Urothelium cell line (cell line): ENCODE measurements at regions not wholly inside any gene's neighbourhood (a gene's known extent, or its start where the extent isn't known, plus 50 kb on each side); places are given as distances from the start of the nearest gene placed in this dataset.
A peak's percentile ranks its signal among the peaks of the same experiment; 100 is the strongest.

Experiments
- DNase-seq: peaks from one replicate; pipeline ENCODE4 v3.0.0; 2011; ENCODE audit warnings: low spot score, mixed read lengths
- FAIRE-seq: peaks from 2 replicates; lab custom pipeline; 2011; peaks lifted over from hg19 to GRCh38; lab: Jason Lieb, UNC

DNA sequence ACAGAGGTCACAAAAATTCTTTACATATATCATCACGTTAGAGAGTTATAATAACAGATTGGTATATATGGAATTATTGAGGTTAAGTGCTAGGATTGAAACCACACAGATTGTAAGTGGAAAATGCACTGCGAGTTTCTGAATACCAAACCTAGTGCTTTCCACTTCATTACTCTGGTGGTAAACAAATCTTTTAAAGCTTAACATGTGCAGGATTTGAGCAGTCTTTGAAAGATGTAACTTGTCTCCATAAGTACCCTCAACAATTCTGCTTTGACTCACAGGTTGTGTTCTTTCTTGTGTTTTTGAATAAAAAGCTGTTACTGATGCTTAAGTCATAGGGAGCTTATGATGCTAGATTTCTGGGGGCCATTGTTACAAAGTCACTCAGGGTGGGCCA lies 314.7 kb upstream of the DACH1 start:
- FAIRE-seq (no peak), DNase-seq (no peak)

GRCh38 chr13:72180253-72180952 lies 313.4 kb upstream of the DACH1 start:
- FAIRE-seq: no peak
- no peak for DNase-seq

GRCh38 chr13:72174549-72174948 lies 307.5 kb upstream of the DACH1 start:
- DNase-seq: no peak
- FAIRE-seq: no peak

DNA sequence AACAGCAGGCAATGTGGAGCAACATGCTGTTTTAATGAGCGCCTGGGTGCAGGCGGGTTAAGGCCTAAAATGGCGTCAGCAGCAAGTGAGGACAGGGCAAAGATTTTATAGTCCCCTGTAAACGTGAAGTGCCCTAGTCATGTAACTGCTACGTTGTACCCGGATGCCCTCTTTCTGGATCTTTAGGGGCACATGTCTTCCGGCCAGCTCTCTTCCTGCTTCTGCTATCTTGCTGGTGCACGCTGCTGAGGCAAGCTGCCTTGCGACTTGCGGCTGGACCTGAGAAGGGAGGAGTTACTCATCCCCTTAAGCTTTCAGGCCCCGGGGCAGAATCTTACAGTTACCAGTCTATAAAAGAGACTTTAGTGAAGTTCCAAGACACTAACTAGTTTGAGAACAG lies 303.6 kb upstream of the DACH1 start:
- DNase-seq: no peak
- no peak for FAIRE-seq

- no peak for FAIRE-seq
- no peak for DNase-seq
Measured at GRCh38 chr13:72168126-72168855, 301.3 kb upstream of the DACH1 start.

DNA sequence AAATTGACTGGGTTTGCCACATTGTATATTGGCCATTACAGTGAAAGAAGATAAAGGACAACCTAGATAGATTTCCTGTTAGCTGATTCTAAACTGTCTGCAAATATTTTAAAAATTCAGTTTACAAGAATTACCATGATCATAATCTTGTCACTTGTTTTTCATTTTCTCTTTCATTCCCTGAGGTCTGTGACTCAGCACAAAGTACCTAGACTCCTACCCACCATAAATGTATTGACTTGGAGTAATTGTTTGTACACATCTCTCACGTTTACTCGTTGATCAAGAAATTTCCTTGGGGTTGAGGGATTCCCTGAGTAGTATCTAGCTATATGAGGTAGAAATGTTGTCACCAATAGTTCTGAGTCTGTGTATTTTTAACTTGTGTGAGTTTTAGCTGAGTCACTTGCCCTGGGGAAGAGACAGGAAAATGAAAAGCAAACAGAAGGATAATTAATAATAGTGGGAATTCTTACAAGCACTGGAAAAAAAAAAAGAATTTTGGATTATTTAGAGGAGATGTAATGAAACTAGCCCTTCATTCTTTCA lies 299.2 kb upstream of the DACH1 start:
- no peak for FAIRE-seq
- DNase-seq: no peak

GRCh38 chr13:72165276-72165675 lies 298.3 kb upstream of the DACH1 start:
- no peak for DNase-seq
- FAIRE-seq: no peak

- FAIRE-seq (no peak), DNase-seq (no peak)
Measured at GRCh38 chr13:72164811-72165210, 297.8 kb upstream of the DACH1 start.

DNA sequence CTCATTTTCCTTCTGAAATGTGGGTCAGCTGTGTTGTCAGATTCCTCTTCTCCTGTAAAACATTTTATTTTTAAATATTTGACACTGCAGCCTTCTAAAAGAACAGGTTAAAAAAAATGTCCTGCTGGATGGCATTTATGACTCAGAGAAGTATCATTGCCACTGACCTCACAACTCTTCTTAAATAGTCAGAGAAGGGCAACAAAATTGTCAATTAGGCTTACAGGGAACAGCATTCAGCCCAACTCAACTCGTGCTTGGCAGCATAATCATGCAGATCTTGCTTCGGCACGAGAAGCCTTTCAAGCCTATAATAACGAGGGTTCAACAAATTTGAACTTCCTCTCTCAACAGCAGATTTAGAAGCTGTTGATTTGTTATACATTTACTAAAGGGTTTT lies 296.7 kb upstream of the DACH1 start:
- DNase-seq (no peak), FAIRE-seq (no peak)

DNA sequence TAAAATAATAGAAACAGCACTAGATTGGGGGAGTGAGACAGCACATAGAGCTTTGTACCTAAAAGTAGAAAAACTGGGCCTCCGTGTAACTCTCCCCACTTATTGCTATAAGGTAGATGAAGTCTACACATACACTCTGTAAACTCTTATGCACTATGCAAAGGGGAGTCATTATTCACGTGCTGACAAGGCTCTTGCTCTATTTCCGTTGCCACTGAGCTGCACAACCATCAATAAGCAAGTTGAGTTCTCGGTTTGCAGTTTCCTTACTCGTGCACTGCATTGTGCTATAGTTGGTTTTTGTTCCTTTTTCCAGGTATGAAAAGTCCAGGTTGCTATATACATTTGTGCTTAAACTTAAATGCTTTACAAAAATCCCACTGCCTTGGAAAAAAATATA lies 294.0 kb upstream of the DACH1 start:
- FAIRE-seq (no peak), DNase-seq (no peak)

GRCh38 chr13:72156760-72157159 lies 289.8 kb upstream of the DACH1 start:
- FAIRE-seq: no peak

DNA sequence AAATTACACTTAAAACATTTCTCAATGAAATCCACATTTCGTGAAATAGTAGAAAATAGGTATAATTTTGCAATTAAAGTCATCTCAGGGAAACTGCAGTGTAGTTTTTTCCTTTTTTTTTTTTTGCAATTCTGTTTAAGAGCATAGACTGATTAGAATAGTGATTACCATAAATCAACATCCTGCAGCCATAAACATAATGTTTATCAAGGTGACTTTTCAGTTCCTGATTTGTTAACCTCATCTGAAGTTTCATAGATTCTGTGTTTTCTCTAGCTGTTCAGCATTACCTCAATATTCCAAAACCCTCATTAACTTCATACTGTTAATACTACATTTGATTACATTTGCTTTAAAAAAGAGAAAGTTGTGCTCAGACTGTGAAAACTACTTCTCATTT lies 286.3 kb upstream of the DACH1 start:
- DNase-seq: no peak
- no peak for FAIRE-seq

More at GRCh38 chr13:72156760-72157159, 289.8 kb upstream of the DACH1 start:
- DNase-seq: no peak

DNA sequence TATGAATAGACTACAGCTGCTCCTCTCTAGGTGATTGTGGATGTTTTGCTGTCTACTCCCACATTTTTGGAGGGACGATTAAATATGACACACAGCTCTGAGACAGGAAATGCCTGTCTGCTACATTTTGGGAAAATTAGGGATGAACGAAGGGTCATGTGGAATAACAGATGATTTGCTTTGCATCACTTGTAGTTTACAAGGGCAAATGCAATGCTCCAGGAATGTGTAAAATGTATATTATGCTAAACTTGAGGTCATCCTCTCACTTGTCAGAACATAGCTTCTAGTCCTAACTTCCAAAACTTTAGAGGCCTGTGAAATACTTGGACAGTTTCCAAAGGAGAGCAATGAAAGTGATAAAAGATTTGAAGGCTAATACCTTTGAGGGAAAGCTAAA lies 284.2 kb upstream of the DACH1 start:
- DNase-seq (peak; percentile 8), FAIRE-seq (no peak)

GRCh38 chr13:72150502-72150901 lies 283.5 kb upstream of the DACH1 start:
- FAIRE-seq: no peak
- no peak for DNase-seq

DNA sequence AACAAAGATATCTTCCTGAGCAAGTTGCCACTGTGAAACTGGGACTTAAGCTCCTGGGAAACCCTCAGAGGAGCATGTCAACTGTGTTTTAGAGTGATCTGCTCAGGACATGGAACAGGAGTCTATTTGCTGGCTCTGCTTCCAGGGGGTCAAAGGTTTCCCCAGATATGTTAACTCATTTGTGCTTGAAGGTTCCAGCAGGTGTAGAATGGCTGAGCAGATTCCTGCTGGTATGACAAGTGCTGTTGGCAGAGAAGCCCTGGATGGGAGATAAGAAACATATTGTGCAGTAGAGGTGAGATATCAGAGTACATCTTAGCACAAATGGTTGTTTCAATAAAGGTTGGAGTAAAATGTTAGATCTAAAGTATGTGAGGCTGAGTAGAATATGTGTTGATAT lies 282.7 kb upstream of the DACH1 start:
- FAIRE-seq (no peak), DNase-seq (no peak)

GRCh38 chr13:72146816-72147215 lies 279.8 kb upstream of the DACH1 start:
- DNase-seq: no peak
- no peak for FAIRE-seq

GRCh38 chr13:72145383-72145782 lies 278.4 kb upstream of the DACH1 start:
- no peak for FAIRE-seq

DNA sequence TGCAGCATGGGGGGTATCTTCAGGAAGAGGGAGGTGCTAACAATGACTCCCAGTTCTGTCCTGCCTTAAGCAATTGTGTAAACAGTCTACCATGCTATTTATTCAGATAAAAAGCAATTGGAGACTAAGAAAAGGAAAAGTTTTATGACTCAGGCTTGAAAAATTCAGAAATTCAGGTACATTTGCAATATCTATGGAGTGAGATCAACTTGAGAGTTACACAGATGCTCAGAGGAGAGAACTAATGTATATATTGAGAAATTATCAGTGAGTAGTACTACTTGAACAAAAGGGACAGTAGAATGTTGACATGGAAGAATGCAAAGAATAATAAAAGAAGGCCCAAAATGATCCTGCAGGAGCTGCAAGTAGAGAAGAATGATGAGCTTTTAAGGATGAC lies 277.6 kb upstream of the DACH1 start:
- no peak for FAIRE-seq
- DNase-seq: no peak

More at GRCh38 chr13:72145383-72145782, 278.4 kb upstream of the DACH1 start:
- no peak for DNase-seq

DNA sequence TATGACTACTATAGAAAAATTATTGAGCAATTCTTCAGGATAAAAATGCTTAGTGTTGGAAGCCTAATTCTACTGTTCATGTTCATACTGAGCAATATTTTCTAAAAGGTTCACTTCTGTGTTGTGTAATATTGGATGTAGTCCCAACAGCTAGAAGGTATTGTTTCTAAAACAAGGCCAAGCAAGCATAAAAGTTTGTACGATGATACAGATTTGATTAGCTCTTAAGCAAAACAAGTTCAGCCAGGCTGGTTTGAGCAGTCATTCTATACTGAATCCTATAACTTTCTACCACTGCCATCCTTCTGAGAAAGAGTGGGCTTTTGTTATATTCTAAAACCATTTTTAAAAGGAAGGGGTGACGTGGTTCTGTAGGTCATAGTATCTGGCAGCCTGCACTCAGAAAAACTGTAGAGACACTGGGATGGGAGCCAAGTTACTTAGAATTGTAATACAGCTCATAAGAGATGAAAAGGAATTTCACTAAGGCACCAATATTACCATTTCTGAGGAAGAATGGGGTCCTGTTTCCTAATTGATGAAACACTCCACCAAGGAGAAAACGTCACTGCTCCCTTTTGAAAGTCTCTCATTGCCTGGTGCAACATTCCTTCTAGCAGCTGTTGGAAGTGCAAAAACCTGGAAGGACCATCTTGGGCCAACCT lies 275.0 kb upstream of the DACH1 start:
- DNase-seq: no peak
- FAIRE-seq: no peak

DNA sequence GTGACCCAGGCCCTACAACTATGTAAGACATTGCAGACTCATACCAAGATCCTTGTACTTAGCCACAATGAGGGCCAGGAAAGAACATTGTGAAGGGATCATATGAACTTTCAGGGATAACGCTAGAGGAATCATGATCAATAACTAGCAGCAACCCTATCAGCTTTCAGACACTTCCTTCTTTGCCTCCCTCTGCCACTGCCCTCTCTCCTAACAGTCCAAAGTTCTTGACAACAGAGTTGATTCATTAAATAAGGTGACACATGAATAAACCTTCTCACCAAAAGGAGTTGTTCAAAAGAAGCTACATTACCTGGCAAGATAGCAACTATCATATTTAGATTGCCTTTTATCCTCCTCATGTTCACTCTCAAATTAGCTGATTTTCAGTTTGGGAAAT lies 272.2 kb upstream of the DACH1 start:
- FAIRE-seq (no peak), DNase-seq (no peak)

- no peak for DNase-seq
- FAIRE-seq: no peak
Measured at GRCh38 chr13:72132075-72132474, 265.1 kb upstream of the DACH1 start.

DNA sequence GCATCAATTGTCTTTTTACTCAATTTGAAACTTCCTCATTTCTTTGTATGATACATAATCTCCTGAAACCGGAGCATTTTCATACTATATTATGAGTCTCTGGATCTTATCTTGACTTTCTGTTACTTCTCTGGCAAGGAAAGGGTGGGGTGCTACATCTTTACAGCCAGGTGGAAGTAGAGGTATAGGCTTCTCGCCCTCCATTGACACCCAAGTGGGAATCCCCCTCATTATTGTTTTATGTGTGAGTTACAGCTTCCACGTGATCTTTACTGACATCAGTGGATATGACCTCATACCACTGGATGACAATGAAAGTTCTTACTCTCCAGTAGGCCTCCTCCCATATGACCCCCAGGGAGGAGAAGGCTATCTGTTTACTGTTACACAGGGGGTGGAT lies 262.1 kb upstream of the DACH1 start:
- DNase-seq (no peak), FAIRE-seq (no peak)
